22Rv1 (cell line): ENCODE measurements at regions not wholly inside any gene's neighbourhood (a gene's known extent, or its start where the extent isn't known, plus 50 kb on each side); places are given as distances from the start of the nearest gene placed in this dataset.

Experiments used
- H3K27ac ChIP-seq: fragments of 450-650 bp; 2 replicates; pipeline ENCODE4 v1.5.1; 2017
- ZFX ChIP-seq: fragments of 450-650 bp; IDR thresholded peaks from 2 replicates; pipeline ENCODE4 v1.6.1; 2017; ENCODE audit warnings: antibody characterized with exemption, borderline replicate concordance
- TF ChIP-seq, protein P1 (sequence below): fragments of 450-650 bp; IDR thresholded peaks from 2 replicates; pipeline ENCODE4 v1.5.1; 2017; ENCODE audit warnings: mild to moderate bottlenecking

- no peak for TF ChIP-seq ZFX
- TF ChIP-seq, protein P1, sequence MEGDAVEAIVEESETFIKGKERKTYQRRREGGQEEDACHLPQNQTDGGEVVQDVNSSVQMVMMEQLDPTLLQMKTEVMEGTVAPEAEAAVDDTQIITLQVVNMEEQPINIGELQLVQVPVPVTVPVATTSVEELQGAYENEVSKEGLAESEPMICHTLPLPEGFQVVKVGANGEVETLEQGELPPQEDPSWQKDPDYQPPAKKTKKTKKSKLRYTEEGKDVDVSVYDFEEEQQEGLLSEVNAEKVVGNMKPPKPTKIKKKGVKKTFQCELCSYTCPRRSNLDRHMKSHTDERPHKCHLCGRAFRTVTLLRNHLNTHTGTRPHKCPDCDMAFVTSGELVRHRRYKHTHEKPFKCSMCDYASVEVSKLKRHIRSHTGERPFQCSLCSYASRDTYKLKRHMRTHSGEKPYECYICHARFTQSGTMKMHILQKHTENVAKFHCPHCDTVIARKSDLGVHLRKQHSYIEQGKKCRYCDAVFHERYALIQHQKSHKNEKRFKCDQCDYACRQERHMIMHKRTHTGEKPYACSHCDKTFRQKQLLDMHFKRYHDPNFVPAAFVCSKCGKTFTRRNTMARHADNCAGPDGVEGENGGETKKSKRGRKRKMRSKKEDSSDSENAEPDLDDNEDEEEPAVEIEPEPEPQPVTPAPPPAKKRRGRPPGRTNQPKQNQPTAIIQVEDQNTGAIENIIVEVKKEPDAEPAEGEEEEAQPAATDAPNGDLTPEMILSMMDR = no peak
These were observed 417.0 kb downstream of the EIPR1 start for GRCh38 chr2:2960441-2961133.

GRCh38 chr2:2950403-2950952, 427.1 kb downstream of the EIPR1 start:
- H3K27ac ChIP-seq = no peak overlapping the region
- TF ChIP-seq ZFX = no peak
- TF ChIP-seq, protein P1 = no peak

More at GRCh38 chr2:2960441-2961133, 417.0 kb downstream of the EIPR1 start:
- no peak overlapping the region for H3K27ac ChIP-seq

DNA sequence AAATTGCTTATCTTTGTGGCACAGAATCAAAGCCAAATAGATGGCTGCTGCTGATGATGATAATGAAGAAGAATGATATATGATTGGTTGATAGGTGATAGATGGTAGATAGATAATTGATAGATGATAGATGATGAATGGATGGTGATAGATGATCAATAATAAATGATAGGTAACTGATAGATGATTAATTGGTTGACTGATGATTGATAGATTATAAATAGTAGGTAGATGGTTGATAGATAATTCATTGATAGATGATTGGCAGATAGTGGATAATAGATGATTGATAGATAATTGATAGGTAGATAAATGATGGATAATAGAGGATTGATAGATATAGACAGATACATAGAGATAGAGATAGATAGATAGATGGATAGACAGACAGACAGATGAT, 430.2 kb downstream of the EIPR1 start:
- TF ChIP-seq, protein P1 = no peak
- TF ChIP-seq ZFX = no peak
- no peak overlapping the region for H3K27ac ChIP-seq

DNA sequence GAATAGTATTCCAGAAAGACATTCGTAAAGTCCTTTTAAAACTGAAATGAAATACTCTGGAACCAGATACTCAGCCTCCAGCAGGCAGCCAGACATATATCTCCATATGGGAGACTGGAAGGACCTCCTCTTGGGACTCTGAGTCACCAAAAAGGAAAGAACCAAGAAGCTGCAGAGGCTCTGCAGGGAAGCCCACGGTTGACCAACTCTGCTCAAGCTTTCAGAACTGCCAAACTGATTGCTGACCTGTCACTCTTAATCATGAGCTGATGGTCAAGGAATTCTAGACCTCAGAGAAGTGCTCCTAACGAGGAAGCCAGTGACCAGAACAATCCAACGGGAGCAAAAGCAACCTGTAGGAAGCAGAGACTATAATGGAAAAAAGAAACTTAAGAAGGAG, 434.7 kb downstream of the EIPR1 start:
- no peak overlapping the region for H3K27ac ChIP-seq
- TF ChIP-seq, protein P1 = no peak

- no peak for TF ChIP-seq ZFX
- TF ChIP-seq, protein P1 = no peak
- no peak overlapping the region for H3K27ac ChIP-seq
These were observed 435.4 kb downstream of the EIPR1 start for GRCh38 chr2:2942225-2942624.

- TF ChIP-seq, protein P1 = no peak
- TF ChIP-seq ZFX = no peak
- no peak overlapping the region for H3K27ac ChIP-seq
These were observed 436.4 kb downstream of the EIPR1 start for GRCh38 chr2:2941205-2941604.

GRCh38 chr2:2940702-2941101, 436.9 kb downstream of the EIPR1 start:
- no peak for TF ChIP-seq ZFX
- TF ChIP-seq, protein P1 = no peak
- no peak overlapping the region for H3K27ac ChIP-seq
